Ishikawa (cell line): ENCODE measurements at regions not wholly inside any gene's neighbourhood (a gene's known extent, or its start where the extent isn't known, plus 50 kb on each side); places are given as distances from the start of the nearest gene placed in this dataset.

Experiments
- CEBPB ChIP-seq: IDR thresholded peaks from 2 replicates; pipeline ENCODE4 v1.6.1; 2012
- CREB1 ChIP-seq: IDR thresholded peaks from 2 replicates; pipeline ENCODE4 v1.6.1; 2012; ENCODE audit warnings: low read depth
- EGR1 ChIP-seq: IDR thresholded peaks from 2 replicates; pipeline ENCODE4 v1.6.1; 2012
- EP300 ChIP-seq: IDR thresholded peaks from 2 replicates; pipeline ENCODE4 v1.6.1; 2012; ENCODE audit warnings: borderline replicate concordance
- FOXM1 ChIP-seq: IDR thresholded peaks from 2 replicates; pipeline ENCODE4 v1.6.1; 2012; ENCODE audit warnings: low read depth, borderline replicate concordance
- MAX ChIP-seq: IDR thresholded peaks from 2 replicates; pipeline ENCODE4 v1.6.1; 2012
- NFIC ChIP-seq: IDR thresholded peaks from 2 replicates; pipeline ENCODE4 v1.6.1; 2012
- RAD21 ChIP-seq: IDR thresholded peaks from 2 replicates; pipeline ENCODE4 v1.6.1; 2012; ENCODE audit warnings: low read depth
- REST ChIP-seq: IDR thresholded peaks from 2 replicates; pipeline ENCODE4 v1.6.1; 2012; ENCODE audit warnings: low read depth, mild to moderate bottlenecking
- TAF1 ChIP-seq: IDR thresholded peaks from 2 replicates; pipeline ENCODE4 v1.6.1; 2012; ENCODE audit warnings: low read depth, mild to moderate bottlenecking
- TCF12 ChIP-seq: IDR thresholded peaks from 2 replicates; pipeline ENCODE4 v1.6.1; 2012; ENCODE audit warnings: low read depth
- TEAD4 ChIP-seq: IDR thresholded peaks from 2 replicates; pipeline ENCODE4 v1.6.1; 2012
- USF1 ChIP-seq: IDR thresholded peaks from 2 replicates; pipeline ENCODE4 v1.6.1; 2012
- YY1 ChIP-seq: IDR thresholded peaks from 2 replicates; pipeline ENCODE4 v1.6.1; 2012; ENCODE audit warnings: low read depth
- ZBTB7A ChIP-seq: IDR thresholded peaks from 2 replicates; pipeline ENCODE4 v1.6.1; 2012; ENCODE audit warnings: low read depth

GRCh38 chr18:64777556-64777955, 628.7 kb upstream of the LINC00305 start:
- no peak for TF ChIP-seq TEAD4
- no peak for TF ChIP-seq YY1
- TF ChIP-seq EP300 = no peak
- no peak for TF ChIP-seq FOXM1
- TF ChIP-seq USF1 = no peak
- no peak for TF ChIP-seq TAF1
- TF ChIP-seq CREB1 = no peak
- no peak for TF ChIP-seq RAD21

GRCh38 chr18:64765908-64766307, 617.0 kb upstream of the LINC00305 start:
- TF ChIP-seq TEAD4 (no peak), CREB1 (no peak), ZBTB7A (no peak), TCF12 (no peak), MAX (no peak), CEBPB (no peak), EGR1 (no peak), NFIC (no peak), USF1 (no peak), EP300 (no peak), TAF1 (no peak)

GRCh38 chr18:64752707-64753106, 603.8 kb upstream of the LINC00305 start:
- TF ChIP-seq CEBPB (no peak), TCF12 (no peak), FOXM1 (no peak), MAX (no peak), YY1 (no peak), TAF1 (no peak), ZBTB7A (no peak), EGR1 (no peak), CREB1 (no peak), RAD21 (no peak), NFIC (no peak), EP300 (no peak), USF1 (no peak), TEAD4 (no peak), REST (no peak)

- no peak for TF ChIP-seq REST
These were observed 601.0 kb upstream of the LINC00305 start for GRCh38 chr18:64749884-64750283.

- TF ChIP-seq REST (no peak), MAX (no peak), USF1 (no peak), FOXM1 (no peak), CREB1 (no peak), TCF12 (no peak), RAD21 (no peak), CEBPB (no peak), ZBTB7A (no peak), NFIC (no peak), EGR1 (no peak), EP300 (no peak), TAF1 (no peak), YY1 (no peak), TEAD4 (no peak)
These were observed 598.9 kb upstream of the LINC00305 start for GRCh38 chr18:64747803-64748202.
